OCI-LY1 (cell line): ENCODE measurements at regions not wholly inside any gene's neighbourhood (a gene's known extent, or its start where the extent isn't known, plus 50 kb on each side); places are given as distances from the start of the nearest gene placed in this dataset.

ENCODE experiments used
- CTCF ChIP-seq: fragments of 200-600 bp; sonication (generic), shearing (Covaris generic); IDR thresholded peaks from 2 replicates; pipeline ENCODE4 v1.5.1; 2017; ENCODE audit warnings: mild to moderate bottlenecking, antibody characterized with exemption, low read length, moderate library complexity, mixed read lengths
- EZH2 ChIP-seq: fragments of 200-600 bp; sonication (generic), shearing (Covaris generic); IDR thresholded peaks from 2 replicates; pipeline ENCODE4 v1.8.0; 2017; ENCODE audit warnings: borderline replicate concordance, mixed run types, mild to moderate bottlenecking, antibody characterized with exemption, low read length, moderate library complexity, mixed read lengths

- TF ChIP-seq CTCF = no peak
- TF ChIP-seq EZH2 = no peak
These were observed 255.3 kb downstream of the KIF4B start for GRCh38 chr5:155268770-155269425.
